Kidney (tissue), 13 donors: ENCODE measurements at regions not wholly inside any gene's neighbourhood (a gene's known extent, or its start where the extent isn't known, plus 50 kb on each side); places are given as distances from the start of the nearest gene placed in this dataset.

ENCODE experiments used
- DNase-seq, 5 donors: peaks; one replicate each; pipeline ENCODE4 v3.0.0-alpha.2; 2013 to 2020
- FAIRE-seq: peaks from 2 replicates; lab custom pipeline; 2012; peaks lifted over from hg19 to GRCh38; lab: Jason Lieb, UNC
- H3K27ac ChIP-seq, 2 donors: one replicate each; pipeline ENCODE4 v1.7.0; 2013; ENCODE audit warnings: low read depth in 2 of 2, low read length in 2 of 2, inconsistent platforms in 1 of 2
- H3K27me3 ChIP-seq: one replicate; pipeline ENCODE4 v1.7.1; 2013; ENCODE audit warnings: low read length, inconsistent platforms; ENCODE audit not compliant: control insufficient read depth, insufficient read depth
- H3K36me3 ChIP-seq, 3 donors: one replicate each; pipeline versions ENCODE4 v1.7.0 to v1.7.1; 2013; ENCODE audit warnings: low read length in 3 of 3, control low read depth in 1 of 3, inconsistent platforms in 1 of 3; ENCODE audit not compliant: insufficient read depth in 3 of 3, control insufficient read depth in 2 of 3
- H3K4me1 ChIP-seq, 3 donors: one replicate each; pipeline versions ENCODE4 v1.7.0 to v1.7.1; 2013; ENCODE audit warnings: low read length in 3 of 3, inconsistent platforms in 1 of 3, low read depth in 1 of 3; ENCODE audit not compliant: control insufficient read depth in 2 of 3, insufficient read depth in 2 of 3
- H3K4me3 ChIP-seq, 3 donors: one replicate each; pipeline versions ENCODE4 v1.7.0 to v1.8.1; 2013; ENCODE audit warnings: low read length in 3 of 3, control low read depth in 1 of 3, inconsistent platforms in 1 of 3
- H3K9ac ChIP-seq, 3 donors: one replicate each; pipeline versions ENCODE4 v1.7.0 to v1.7.1; 2013; ENCODE audit warnings: low read length in 3 of 3, control low read depth in 1 of 3, inconsistent platforms in 1 of 3
- H3K9me3 ChIP-seq, 3 donors: one replicate each; pipeline versions ENCODE4 v1.7.0 to v1.7.1; 2013; ENCODE audit warnings: low read length in 3 of 3, control low read depth in 1 of 3, inconsistent platforms in 1 of 3; ENCODE audit not compliant: control insufficient read depth in 2 of 3, insufficient read depth in 1 of 3
- CTCF ChIP-seq: IDR thresholded peaks from 3 replicates; pipeline ENCODE4 v1.5.1; 2012; ENCODE audit warnings: mild to moderate bottlenecking, moderate library complexity, borderline replicate concordance; ENCODE audit not compliant: insufficient read depth; ENCODE audit errors: extremely low read depth
- intact Hi-C: fragments of 100-400 bp; cut with DNase I; formaldehyde crosslinking; loops from one replicate; pipeline ENCODE4 v1.11.1; 2022
- donor health status: control.
- donor health status: control.
- donor health status: control.
- donor health status: control.
- donor health status: control.
- donor health status: DM: yes; HTN: yes; CAD: no.
- donor health status: Normal renal cell carcinoma (clear cell type).

- H3K36me3 ChIP-seq: no peaks in the 10 kb centered on the region
- no peak for FAIRE-seq
- TF ChIP-seq CTCF: no peak
- H3K27ac ChIP-seq: no peak overlapping the region
- intact Hi-C loops: no loop called here
- H3K9ac ChIP-seq: no peak overlapping the region
- DNase-seq: no peak
- H3K27me3 ChIP-seq: no peaks in the 10 kb centered on the region
- peaks cover 0 to 4% (median 0%) of the 10 kb centered on the region in 3 donors for H3K9me3 ChIP-seq
- no peak overlapping the region for H3K4me3 ChIP-seq
- H3K4me1 ChIP-seq: peaks cover 0 to 4% (median 3%) of the 10 kb centered on the region in 3 donors
Measured at GRCh38 chr21:28110074-28110473, 882.6 kb downstream of the LTN1 start.

- Histone ChIP-seq H3K4me3 (no peak overlapping the region), H3K27ac (no peak overlapping the region), H3K9ac (no peak overlapping the region), H3K27me3 (no peaks in the 10 kb centered on the region), H3K36me3 (no peaks in the 10 kb centered on the region), H3K4me1 (peaks cover 0 to 4% (median 0%) of the 10 kb centered on the region in 3 donors), H3K9me3 (peaks cover 0 to 4% (median 0%) of the 10 kb centered on the region in 3 donors)
- no peak for FAIRE-seq
- intact Hi-C loops: no loop called here
- no peak for DNase-seq
- no peak for TF ChIP-seq CTCF
Measured at GRCh38 chr21:28106370-28106890, 886.2 kb downstream of the LTN1 start.

GRCh38 chr21:28104346-28104745 is 888.3 kb downstream of the LTN1 start:
- TF ChIP-seq CTCF: no peak
- Histone ChIP-seq H3K27me3 (no peaks in the 10 kb centered on the region), H3K36me3 (no peaks in the 10 kb centered on the region), H3K27ac (no peak overlapping the region), H3K4me1 (no peaks in the 10 kb centered on the region), H3K9me3 (no peaks in the 10 kb centered on the region), H3K4me3 (no peak overlapping the region), H3K9ac (no peak overlapping the region)
- peak in 2 of 5 donors; percentile 17 to 22 for DNase-seq
- intact Hi-C loops: no loop called here
- no peak for FAIRE-seq

GRCh38 chr21:28100366-28100765 is 892.3 kb downstream of the LTN1 start:
- Histone ChIP-seq H3K27me3 (no peaks in the 10 kb centered on the region), H3K4me1 (no peaks in the 10 kb centered on the region), H3K27ac (no peak overlapping the region), H3K9me3 (no peaks in the 10 kb centered on the region), H3K36me3 (no peaks in the 10 kb centered on the region), H3K9ac (no peak overlapping the region), H3K4me3 (no peak overlapping the region)
- TF ChIP-seq CTCF: no peak
- intact Hi-C loops: no loop called here
- FAIRE-seq (no peak), DNase-seq (no peak)
